Tibial artery (tissue), 4 donors: ENCODE measurements at regions not wholly inside any gene's neighbourhood (a gene's known extent, or its start where the extent isn't known, plus 50 kb on each side); places are given as distances from the start of the nearest gene placed in this dataset.

Experiments
- DNase-seq, 2 donors: peaks; one replicate each; pipeline ENCODE4 v3.0.0-alpha.2; 2019
- H3K27ac ChIP-seq, 2 donors: fragments of 200-600 bp; sonication (generic) in 1 of 2; 1 replicate in 1 of 2; 2 replicates in 1 of 2; pipeline ENCODE4 v1.5.1; 2018 to 2019; ENCODE audit warnings: mild to moderate bottlenecking in 1 of 2
- H3K27me3 ChIP-seq, 2 donors: fragments of 200-600 bp; sonication (generic) in 1 of 2; one replicate each; pipeline versions ENCODE4 v1.5.1 to v1.6.0; 2016 to 2019
- H3K36me3 ChIP-seq, 3 donors: fragments of 200-600 bp; sonication (generic) in 2 of 3; one replicate each; pipeline ENCODE4 v1.5.1; 2016 to 2019; ENCODE audit warnings: mild to moderate bottlenecking in 2 of 3
- H3K4me1 ChIP-seq, 4 donors: fragments of 200-600 bp; sonication (generic) in 2 of 4; 1 replicate in 3 of 4; 2 replicates in 1 of 4; pipeline ENCODE4 v1.5.1; 2016 to 2019
- H3K4me3 ChIP-seq, 2 donors: fragments of 200-600 bp; sonication (generic) in 1 of 2; 1 replicate in 1 of 2; 2 replicates in 1 of 2; pipeline ENCODE4 v1.5.1; 2018 to 2019; ENCODE audit warnings: mild to moderate bottlenecking in 2 of 2
- H3K9me3 ChIP-seq, 3 donors: fragments of 200-600 bp; sonication (generic) in 1 of 3; one replicate each; pipeline ENCODE4 v1.5.1; 2016 to 2019
- intact Hi-C: fragments of 100-400 bp; cut with DNase I; formaldehyde crosslinking; loops from one replicate; pipeline ENCODE4 v1.15.0; 2023; ENCODE audit warnings: low total_unique reads
- TF ChIP-seq, protein P1 (sequence below), 2 experiments: fragments of 200-600 bp in 1 of 2; fragments of 450-650 bp in 1 of 2; IDR thresholded peaks; one replicate each; pipeline ENCODE4 v1.5.1; 2017 to 2019; ENCODE audit warnings: antibody characterized with exemption in 2 of 2, mild to moderate bottlenecking in 1 of 2, moderate library complexity in 1 of 2

DNA sequence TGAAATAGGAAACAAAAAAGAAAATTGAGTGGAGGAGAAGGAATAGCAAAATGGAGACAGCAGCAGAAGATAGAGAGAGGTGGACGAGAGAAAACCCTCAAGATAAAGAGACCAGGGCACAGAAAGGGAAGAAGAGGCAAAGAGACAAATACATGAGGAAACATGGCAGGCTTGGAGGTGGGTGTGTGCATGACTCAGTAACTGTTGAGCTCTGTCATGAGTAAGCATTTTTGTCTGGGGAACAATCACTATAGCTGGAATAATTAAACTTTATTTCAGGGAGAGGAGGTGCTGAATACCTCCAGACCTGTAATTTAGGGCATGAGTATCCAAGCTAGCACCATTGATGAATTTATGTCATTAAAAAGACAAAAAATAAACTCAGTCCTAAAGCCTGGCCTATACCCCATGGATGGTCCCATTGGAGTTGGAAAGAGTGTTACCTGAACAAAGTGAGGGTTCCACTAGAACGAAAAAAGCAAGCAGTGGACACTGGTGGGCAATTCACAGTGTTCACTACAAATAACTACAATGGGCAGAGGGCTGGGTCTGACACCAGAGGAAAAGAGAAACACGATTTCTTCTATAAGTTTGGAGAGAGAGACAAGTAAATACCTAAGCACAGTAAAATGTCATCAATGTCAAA, 145.5 kb downstream of the ADCYAP1 start:
- DNase-seq: no peak
- Histone ChIP-seq H3K27ac (no peak overlapping the region), H3K36me3 (no peaks in the 10 kb centered on the region), H3K9me3 (no peaks in the 10 kb centered on the region), H3K4me3 (no peak overlapping the region), H3K27me3 (no peaks in the 10 kb centered on the region), H3K4me1 (no peaks in the 10 kb centered on the region)
- intact Hi-C loops: no loop called here
- TF ChIP-seq, protein P1, sequence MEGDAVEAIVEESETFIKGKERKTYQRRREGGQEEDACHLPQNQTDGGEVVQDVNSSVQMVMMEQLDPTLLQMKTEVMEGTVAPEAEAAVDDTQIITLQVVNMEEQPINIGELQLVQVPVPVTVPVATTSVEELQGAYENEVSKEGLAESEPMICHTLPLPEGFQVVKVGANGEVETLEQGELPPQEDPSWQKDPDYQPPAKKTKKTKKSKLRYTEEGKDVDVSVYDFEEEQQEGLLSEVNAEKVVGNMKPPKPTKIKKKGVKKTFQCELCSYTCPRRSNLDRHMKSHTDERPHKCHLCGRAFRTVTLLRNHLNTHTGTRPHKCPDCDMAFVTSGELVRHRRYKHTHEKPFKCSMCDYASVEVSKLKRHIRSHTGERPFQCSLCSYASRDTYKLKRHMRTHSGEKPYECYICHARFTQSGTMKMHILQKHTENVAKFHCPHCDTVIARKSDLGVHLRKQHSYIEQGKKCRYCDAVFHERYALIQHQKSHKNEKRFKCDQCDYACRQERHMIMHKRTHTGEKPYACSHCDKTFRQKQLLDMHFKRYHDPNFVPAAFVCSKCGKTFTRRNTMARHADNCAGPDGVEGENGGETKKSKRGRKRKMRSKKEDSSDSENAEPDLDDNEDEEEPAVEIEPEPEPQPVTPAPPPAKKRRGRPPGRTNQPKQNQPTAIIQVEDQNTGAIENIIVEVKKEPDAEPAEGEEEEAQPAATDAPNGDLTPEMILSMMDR (IDR thresholded peaks at IDR 0.05): no peak

DNA sequence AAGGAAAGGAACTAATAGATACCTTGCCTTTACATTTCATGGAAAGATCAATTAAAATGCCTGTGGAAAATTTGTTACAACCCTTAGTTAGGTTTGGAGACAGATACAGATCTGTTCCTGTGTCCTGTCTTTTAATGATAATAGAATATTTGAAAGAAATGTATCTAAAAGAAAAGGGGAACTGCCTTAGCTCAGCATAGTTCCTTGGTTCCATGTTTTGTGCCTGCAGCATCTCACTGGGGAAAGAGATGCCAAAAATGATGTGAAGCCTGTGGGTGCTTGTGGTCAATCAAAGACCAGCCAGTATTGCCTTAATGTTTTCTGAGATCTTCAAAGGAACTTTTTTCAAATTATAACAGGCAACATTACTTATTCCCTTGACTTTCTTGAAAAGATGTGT, 147.6 kb downstream of the ADCYAP1 start:
- no peak for DNase-seq
- peaks cover 0 to 5% (median 4%) of the 10 kb centered on the region in 3 donors for H3K9me3 ChIP-seq
- H3K27me3 ChIP-seq: no peaks in the 10 kb centered on the region
- no peaks in the 10 kb centered on the region for H3K36me3 ChIP-seq
- TF ChIP-seq, protein P1 (IDR thresholded peaks at IDR 0.05): no peak
- intact Hi-C loops: no loop called here
- no peaks in the 10 kb centered on the region for H3K4me1 ChIP-seq
- H3K4me3 ChIP-seq: no peak overlapping the region
- H3K27ac ChIP-seq: no peak overlapping the region

DNA sequence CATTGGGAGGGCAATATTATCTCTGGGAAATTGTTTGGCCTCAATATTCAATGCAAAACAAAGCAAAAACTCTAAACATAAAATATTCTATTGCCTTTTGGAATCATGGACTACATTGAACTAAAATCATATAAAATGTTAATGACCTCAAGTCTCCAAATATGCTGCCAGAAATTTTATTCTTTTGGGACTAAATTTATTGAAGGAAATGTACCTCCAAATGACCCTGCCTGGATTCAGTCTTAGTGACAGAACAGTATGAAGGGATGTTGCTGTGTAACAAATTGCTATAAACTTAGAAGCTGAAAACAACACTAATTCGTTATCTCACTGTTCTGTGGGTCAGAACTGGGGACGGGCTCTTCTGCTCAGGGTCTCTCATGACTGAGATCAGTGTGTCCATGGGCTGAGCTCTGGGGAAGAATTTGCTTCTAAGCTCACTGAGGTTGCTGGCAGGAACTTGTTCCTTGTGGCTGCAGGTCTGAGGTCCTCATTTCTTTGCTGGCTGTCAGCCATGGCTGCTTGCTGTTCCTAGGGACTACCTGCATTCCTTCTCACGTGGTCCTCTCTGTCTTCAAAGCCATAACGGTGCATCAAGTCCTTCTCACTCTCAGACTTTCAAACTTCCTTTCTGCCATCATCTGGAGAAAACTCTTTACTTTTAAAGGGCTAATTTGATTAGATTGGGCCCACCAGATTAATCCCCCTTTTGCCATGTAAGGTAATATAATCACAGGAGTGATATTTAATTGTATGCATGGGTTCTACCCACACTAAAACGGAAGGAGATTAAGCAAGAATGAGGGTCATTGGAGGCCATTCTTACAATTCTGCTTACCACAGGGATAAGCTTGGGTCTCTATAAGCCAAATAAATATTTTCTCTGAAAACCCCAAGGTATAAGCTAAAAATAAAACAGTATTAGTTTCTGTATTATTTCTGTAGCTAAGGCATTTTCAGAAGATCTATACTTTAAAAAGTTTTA, 149.0 kb downstream of the ADCYAP1 start:
- Histone ChIP-seq H3K4me1 (no peaks in the 10 kb centered on the region), H3K27ac (no peak overlapping the region), H3K36me3 (no peaks in the 10 kb centered on the region), H3K4me3 (no peak overlapping the region), H3K9me3 (peaks cover 0 to 5% (median 4%) of the 10 kb centered on the region in 3 donors), H3K27me3 (no peaks in the 10 kb centered on the region)
- TF ChIP-seq, protein P1 (IDR thresholded peaks at IDR 0.05): no peak
- no peak for DNase-seq
- intact Hi-C loops: no loop called here

DNA sequence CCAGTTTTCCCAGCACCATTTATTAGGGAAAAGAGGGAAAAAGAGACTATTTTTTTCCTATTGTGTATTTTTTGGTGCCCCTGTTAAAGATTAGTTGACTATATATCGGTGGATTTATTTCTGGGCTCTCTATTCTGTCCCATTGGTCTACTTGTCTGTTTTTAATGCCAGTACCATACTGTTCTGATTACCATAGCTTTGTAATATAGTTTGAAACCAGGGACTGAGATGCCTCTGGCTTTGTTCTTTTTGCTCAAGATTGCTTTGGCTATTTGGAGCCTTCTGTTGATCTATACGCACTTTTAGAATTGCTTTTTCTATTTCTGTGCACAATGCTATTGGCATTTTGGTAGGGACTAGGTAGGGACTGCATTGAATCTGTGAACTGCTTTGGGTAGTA, 151.7 kb downstream of the ADCYAP1 start:
- H3K36me3 ChIP-seq: no peaks in the 10 kb centered on the region
- TF ChIP-seq, protein P1 (IDR thresholded peaks at IDR 0.05): no peak
- no peak for DNase-seq
- H3K27me3 ChIP-seq: no peaks in the 10 kb centered on the region
- peaks cover 0 to 5% (median 4%) of the 10 kb centered on the region in 3 donors for H3K9me3 ChIP-seq
- no peak overlapping the region for H3K27ac ChIP-seq
- H3K4me3 ChIP-seq: no peak overlapping the region
- H3K4me1 ChIP-seq: no peaks in the 10 kb centered on the region
- intact Hi-C loops: no loop called here

DNA sequence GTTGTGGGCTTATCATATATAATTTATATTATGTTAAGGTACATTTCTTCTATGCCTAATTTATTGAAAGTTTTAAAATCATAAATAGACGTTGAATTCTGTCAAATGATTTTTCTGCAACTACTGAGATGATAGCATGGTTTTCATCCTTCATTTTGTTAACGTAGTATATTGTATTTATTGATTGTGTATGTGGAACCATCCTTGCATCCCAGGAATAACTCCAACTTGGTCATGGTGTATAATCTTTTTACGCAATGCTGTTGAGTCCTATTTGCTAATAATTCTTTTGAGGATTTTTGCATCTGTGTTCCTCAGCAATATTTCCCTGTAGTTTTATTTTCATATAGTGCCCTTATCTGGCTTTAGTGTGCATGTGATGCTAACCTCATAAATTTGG, 152.7 kb downstream of the ADCYAP1 start:
- H3K36me3 ChIP-seq: no peaks in the 10 kb centered on the region
- TF ChIP-seq, protein P1 (IDR thresholded peaks at IDR 0.05): no peak
- no peak overlapping the region for H3K27ac ChIP-seq
- H3K4me1 ChIP-seq: no peaks in the 10 kb centered on the region
- DNase-seq: no peak
- intact Hi-C loops: no loop called here
- H3K27me3 ChIP-seq: no peaks in the 10 kb centered on the region
- peaks cover 0 to 5% (median 4%) of the 10 kb centered on the region in 3 donors for H3K9me3 ChIP-seq
- no peak overlapping the region for H3K4me3 ChIP-seq
